ENCODE measurements at regions not wholly inside any gene's neighbourhood (a gene's known extent, or its start where the extent isn't known, plus 50 kb on each side); places are given as distances from the start of the nearest gene placed in this dataset.

- H3K9me3 ChIP-seq (ENCODE audit: control insufficient read depth, insufficient read depth, low read length): no peaks in the 10 kb centered on the region
- H3K4me2 ChIP-seq (ENCODE audit: low read length): no peak overlapping the region
- no peaks in the 10 kb centered on the region for H3K36me3 ChIP-seq (ENCODE audit: control insufficient read depth, low read length)
- TF ChIP-seq CTCF (IDR thresholded peaks at IDR 0.05; ENCODE audit: low read depth, low read length, poor library complexity, severe bottlenecking) (no peak), EZH2phosphoT487 (IDR thresholded peaks at IDR 0.05; ENCODE audit: borderline replicate concordance, low read length) (no peak)
- no peaks in the 10 kb centered on the region for H3F3A ChIP-seq (ENCODE audit: control insufficient read depth, insufficient read depth)
- no peaks in the 10 kb centered on the region for H3K79me2 ChIP-seq (ENCODE audit: control insufficient read depth, low read length)
- no peaks in the 10 kb centered on the region for H3K27me3 ChIP-seq (ENCODE audit: control insufficient read depth, low read length)
- H4K20me1 ChIP-seq (ENCODE audit: control insufficient read depth, insufficient read depth, low read depth, low read length): no peaks in the 10 kb centered on the region
- H3K27ac ChIP-seq (ENCODE audit: low read depth, low read length): no peak overlapping the region
- no peaks in the 10 kb centered on the region for H3K4me1 ChIP-seq (ENCODE audit: control insufficient read depth, low read length)
- no peak overlapping the region for H3K4me3 ChIP-seq (ENCODE audit: low read length)
- H3K9me2 ChIP-seq (replicated peaks; ENCODE audit: control insufficient read depth, low read length): no peaks in the 10 kb centered on the region
Measured at GRCh38 chr21:26784974-26785373, 60.2 kb downstream of the ADAMTS1 start.

- no peaks in the 10 kb centered on the region for H3K9me2 ChIP-seq (replicated peaks; ENCODE audit: control insufficient read depth, low read length)
- no peaks in the 10 kb centered on the region for H3F3A ChIP-seq (ENCODE audit: control insufficient read depth, insufficient read depth)
- no peak for TF ChIP-seq EZH2phosphoT487 (IDR thresholded peaks at IDR 0.05; ENCODE audit: borderline replicate concordance, low read length)
- no peak for TF ChIP-seq CTCF (IDR thresholded peaks at IDR 0.05; ENCODE audit: low read depth, low read length, poor library complexity, severe bottlenecking)
- no peaks in the 10 kb centered on the region for H3K9me3 ChIP-seq (ENCODE audit: control insufficient read depth, insufficient read depth, low read length)
- no peaks in the 10 kb centered on the region for H3K36me3 ChIP-seq (ENCODE audit: control insufficient read depth, low read length)
- H4K20me1 ChIP-seq (ENCODE audit: control insufficient read depth, insufficient read depth, low read depth, low read length): no peaks in the 10 kb centered on the region
- no peak overlapping the region for H3K27ac ChIP-seq (ENCODE audit: low read depth, low read length)
- H3K27me3 ChIP-seq (ENCODE audit: control insufficient read depth, low read length): no peaks in the 10 kb centered on the region
- H3K4me2 ChIP-seq (ENCODE audit: low read length): no peak overlapping the region
- no peaks in the 10 kb centered on the region for H3K4me1 ChIP-seq (ENCODE audit: control insufficient read depth, low read length)
- no peaks in the 10 kb centered on the region for H3K79me2 ChIP-seq (ENCODE audit: control insufficient read depth, low read length)
- no peak overlapping the region for H3K4me3 ChIP-seq (ENCODE audit: low read length)
Measured at GRCh38 chr21:26783466-26784195, 61.6 kb downstream of the ADAMTS1 start.

GRCh38 chr21:26782747-26783146, 62.5 kb downstream of the ADAMTS1 start:
- TF ChIP-seq CTCF (IDR thresholded peaks at IDR 0.05; ENCODE audit: low read depth, low read length, poor library complexity, severe bottlenecking) (no peak), EZH2phosphoT487 (IDR thresholded peaks at IDR 0.05; ENCODE audit: borderline replicate concordance, low read length) (no peak)
- H3F3A ChIP-seq (ENCODE audit: control insufficient read depth, insufficient read depth): no peaks in the 10 kb centered on the region
- H4K20me1 ChIP-seq (ENCODE audit: control insufficient read depth, insufficient read depth, low read depth, low read length): no peaks in the 10 kb centered on the region
- no peaks in the 10 kb centered on the region for H3K36me3 ChIP-seq (ENCODE audit: control insufficient read depth, low read length)
- no peak overlapping the region for H3K27ac ChIP-seq (ENCODE audit: low read depth, low read length)
- no peak overlapping the region for H3K4me2 ChIP-seq (ENCODE audit: low read length)
- H3K4me1 ChIP-seq (ENCODE audit: control insufficient read depth, low read length): no peaks in the 10 kb centered on the region
- no peaks in the 10 kb centered on the region for H3K79me2 ChIP-seq (ENCODE audit: control insufficient read depth, low read length)
- no peaks in the 10 kb centered on the region for H3K9me3 ChIP-seq (ENCODE audit: control insufficient read depth, insufficient read depth, low read length)
- no peaks in the 10 kb centered on the region for H3K9me2 ChIP-seq (replicated peaks; ENCODE audit: control insufficient read depth, low read length)
- no peak overlapping the region for H3K4me3 ChIP-seq (ENCODE audit: low read length)
- no peaks in the 10 kb centered on the region for H3K27me3 ChIP-seq (ENCODE audit: control insufficient read depth, low read length)
